Activated naive CD4-positive, alpha-beta T cell treated with anti-CD3 and anti-CD28 coated beads, Interleukin-2, amount 50 U/mL, for 24 hours (primary cell): ENCODE measurements at regions not wholly inside any gene's neighbourhood (a gene's known extent, or its start where the extent isn't known, plus 50 kb on each side); places are given as distances from the start of the nearest gene placed in this dataset.
"Not testable (repeated sequence)": the region's sequence is repeated elsewhere in the genome, so short reads cannot be mapped to it uniquely, and the experiment has no call there.

Experiments
- H3K27ac Mint-ChIP-seq: one replicate; pipeline ENCODE4 v1.8.0; 2021; ENCODE audit warnings: mild to moderate bottlenecking, mixed read lengths
- H3K27me3 Mint-ChIP-seq: one replicate; pipeline ENCODE4 v1.8.0; 2021; ENCODE audit warnings: mixed read lengths
- H3K36me3 Mint-ChIP-seq: one replicate; pipeline ENCODE4 v1.8.0; 2021; ENCODE audit warnings: mixed read lengths
- H3K4me1 Mint-ChIP-seq: one replicate; pipeline ENCODE4 v1.8.0; 2021; ENCODE audit warnings: mixed read lengths
- H3K4me3 Mint-ChIP-seq: one replicate; pipeline ENCODE4 v1.8.0; 2021; ENCODE audit warnings: mild to moderate bottlenecking, mixed read lengths
- H3K9me3 Mint-ChIP-seq: one replicate; pipeline ENCODE4 v1.8.0; 2021; ENCODE audit warnings: mixed read lengths

GRCh38 chr5:93225748-93226147, 355.3 kb downstream of the NR2F1-AS1 start:
- no peaks in the 10 kb centered on the region for H3K9me3 Mint-ChIP-seq
- no peak overlapping the region for H3K4me3 Mint-ChIP-seq
- no peaks in the 10 kb centered on the region for H3K27me3 Mint-ChIP-seq
- H3K36me3 Mint-ChIP-seq: no peaks in the 10 kb centered on the region
- H3K27ac Mint-ChIP-seq: no peak overlapping the region
- no peaks in the 10 kb centered on the region for H3K4me1 Mint-ChIP-seq

DNA sequence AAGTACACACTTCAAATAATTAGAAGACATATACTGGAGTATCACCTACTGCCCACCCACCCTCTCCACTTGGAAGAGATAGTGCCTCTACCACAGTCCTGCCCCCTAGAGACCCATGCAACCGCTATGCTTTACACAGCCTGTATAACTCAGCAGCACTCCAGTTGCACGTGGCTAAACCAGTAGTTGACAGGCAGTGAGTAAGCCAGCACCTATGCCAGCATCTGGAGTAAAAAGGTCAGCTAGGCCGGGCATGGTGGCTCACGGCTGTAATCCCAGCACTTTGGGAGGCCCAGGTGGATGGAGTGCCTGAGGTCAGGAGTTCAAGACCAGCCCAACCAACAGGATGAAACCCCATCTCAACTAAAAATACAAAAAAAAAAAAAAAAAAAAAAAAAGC, 356.4 kb downstream of the NR2F1-AS1 start:
- Mint-ChIP-seq H3K36me3 (no peaks in the 10 kb centered on the region), H3K27me3 (no peaks in the 10 kb centered on the region), H3K9me3 (no peaks in the 10 kb centered on the region), H3K27ac (no peak overlapping the region), H3K4me3 (no peak overlapping the region), H3K4me1 (no peaks in the 10 kb centered on the region)

DNA sequence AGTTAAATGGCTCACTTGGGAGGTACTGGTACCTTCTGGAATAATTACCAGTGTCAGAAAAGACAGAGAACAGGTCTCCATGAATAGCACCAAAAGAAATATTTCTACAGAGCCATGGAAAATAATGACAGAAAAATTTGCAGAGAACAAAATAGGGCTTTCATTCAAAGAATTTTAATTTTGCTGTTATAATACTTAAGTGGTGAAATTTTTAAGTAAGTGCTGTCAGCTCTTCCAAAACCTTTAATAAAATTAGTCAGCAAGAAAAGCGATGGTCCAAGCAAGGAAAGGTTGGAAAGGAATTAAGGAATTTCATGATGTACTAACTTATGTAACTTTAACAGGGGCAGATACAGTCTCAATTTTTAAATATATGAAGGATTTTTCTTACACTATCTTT, 359.2 kb downstream of the NR2F1-AS1 start:
- H3K27ac Mint-ChIP-seq: no peak overlapping the region
- H3K27me3 Mint-ChIP-seq: no peaks in the 10 kb centered on the region
- no peaks in the 10 kb centered on the region for H3K36me3 Mint-ChIP-seq
- no peak overlapping the region for H3K4me3 Mint-ChIP-seq
- H3K9me3 Mint-ChIP-seq: no peaks in the 10 kb centered on the region
- H3K4me1 Mint-ChIP-seq: no peaks in the 10 kb centered on the region

- no peaks in the 10 kb centered on the region for H3K4me1 Mint-ChIP-seq
- no peak overlapping the region for H3K27ac Mint-ChIP-seq
- H3K9me3 Mint-ChIP-seq: no peaks in the 10 kb centered on the region
- H3K27me3 Mint-ChIP-seq: no peaks in the 10 kb centered on the region
- H3K36me3 Mint-ChIP-seq: no peaks in the 10 kb centered on the region
- H3K4me3 Mint-ChIP-seq: no peak overlapping the region
Measured at GRCh38 chr5:93220431-93220830, 360.6 kb downstream of the NR2F1-AS1 start.

DNA sequence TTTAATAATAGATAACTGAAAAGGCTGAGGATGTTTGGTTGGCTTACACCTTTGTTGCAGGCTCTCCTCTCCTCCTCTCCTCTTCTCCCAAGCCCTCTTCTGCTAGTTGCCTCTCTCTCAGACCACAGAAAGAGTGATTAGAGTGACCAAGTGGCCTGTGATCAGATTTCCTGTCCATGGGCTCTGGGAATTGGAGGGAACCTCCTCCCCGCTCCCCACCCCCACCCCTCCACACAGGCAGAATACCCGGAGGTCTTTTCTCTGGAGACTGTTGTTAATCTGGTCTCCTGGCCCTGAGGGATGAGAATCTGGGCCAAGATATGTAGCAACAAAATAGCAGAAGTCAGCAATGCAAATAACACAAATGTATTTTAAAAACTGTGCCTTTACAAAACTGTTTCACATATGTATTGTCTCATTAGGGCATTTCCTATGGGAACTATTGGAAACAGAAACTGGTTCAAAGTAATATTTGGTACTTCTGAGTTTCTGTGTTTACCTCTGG, 361.3 kb downstream of the NR2F1-AS1 start:
- Mint-ChIP-seq H3K9me3 (no peaks in the 10 kb centered on the region), H3K4me1 (no peaks in the 10 kb centered on the region), H3K27ac (no peak overlapping the region), H3K36me3 (no peaks in the 10 kb centered on the region), H3K27me3 (no peaks in the 10 kb centered on the region), H3K4me3 (no peak overlapping the region)

DNA sequence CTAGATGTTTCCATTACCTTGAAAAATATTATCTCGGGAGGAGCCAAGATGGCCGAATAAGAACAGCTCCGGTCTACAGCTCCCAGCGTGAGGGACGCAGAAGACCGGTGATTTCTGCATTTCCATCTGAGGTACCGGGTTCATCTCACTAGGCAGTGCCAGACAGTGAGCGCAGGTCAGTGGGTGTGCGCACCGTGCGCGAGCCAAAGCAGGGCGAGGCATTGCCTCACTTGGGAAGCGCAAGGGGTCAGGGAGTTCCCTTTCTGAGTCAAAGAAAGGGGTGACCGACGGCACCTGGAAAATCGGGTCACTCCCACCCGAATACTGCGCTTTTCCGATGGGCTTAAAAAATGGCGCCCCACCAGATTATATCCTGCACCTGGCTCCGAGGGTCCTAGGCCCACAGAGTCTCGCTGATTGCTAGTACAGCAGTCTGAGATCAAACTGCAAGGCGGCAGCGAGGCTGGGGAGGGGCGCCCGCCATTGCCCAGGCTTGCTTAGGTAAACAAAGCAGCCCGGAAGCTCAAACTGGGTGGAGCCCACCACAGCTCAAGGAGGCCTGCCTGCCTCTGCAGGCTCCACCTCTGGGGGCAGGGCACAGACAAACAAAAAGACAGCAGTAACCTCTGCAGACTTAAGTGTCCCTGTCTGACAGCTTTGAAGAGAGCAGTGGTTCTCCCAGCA, 367.8 kb downstream of the NR2F1-AS1 start:
- H3K4me1 Mint-ChIP-seq, H3K36me3 Mint-ChIP-seq, H3K9me3 Mint-ChIP-seq, H3K4me3 Mint-ChIP-seq, H3K27me3 Mint-ChIP-seq, H3K27ac Mint-ChIP-seq: not testable (repeated sequence)

DNA sequence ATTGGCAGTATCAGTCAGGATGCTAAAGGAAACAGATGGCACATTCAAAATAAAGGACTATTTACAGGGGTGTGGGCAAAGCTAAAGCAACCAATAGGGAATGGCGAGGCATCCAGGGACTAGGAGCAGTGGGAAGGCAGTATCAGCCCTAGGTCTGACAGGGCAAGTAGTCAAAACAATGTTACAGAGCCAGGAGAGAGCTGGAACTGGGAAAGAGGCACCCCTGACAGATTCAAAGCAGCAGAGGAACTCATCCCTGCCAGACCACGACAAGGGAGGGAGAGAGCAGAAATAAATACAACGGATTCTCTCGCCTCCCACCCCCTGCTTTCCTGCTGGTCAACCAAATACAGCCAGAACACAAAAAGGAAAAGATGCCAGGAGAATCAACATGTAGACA, 371.5 kb downstream of the NR2F1-AS1 start:
- peaks cover 3% of the 10 kb centered on the region for H3K27me3 Mint-ChIP-seq
- no peak overlapping the region for H3K27ac Mint-ChIP-seq
- no peak overlapping the region for H3K4me3 Mint-ChIP-seq
- no peaks in the 10 kb centered on the region for H3K9me3 Mint-ChIP-seq
- H3K4me1 Mint-ChIP-seq: no peaks in the 10 kb centered on the region
- H3K36me3 Mint-ChIP-seq: no peaks in the 10 kb centered on the region

GRCh38 chr5:93208141-93208751, 372.8 kb downstream of the NR2F1-AS1 start:
- H3K27me3 Mint-ChIP-seq: peaks cover 3% of the 10 kb centered on the region
- no peaks in the 10 kb centered on the region for H3K36me3 Mint-ChIP-seq
- no peak overlapping the region for H3K27ac Mint-ChIP-seq
- no peaks in the 10 kb centered on the region for H3K4me1 Mint-ChIP-seq
- no peaks in the 10 kb centered on the region for H3K9me3 Mint-ChIP-seq
- H3K4me3 Mint-ChIP-seq: no peak overlapping the region

- Mint-ChIP-seq H3K27me3 (peaks cover 3% of the 10 kb centered on the region), H3K9me3 (no peaks in the 10 kb centered on the region), H3K4me1 (no peaks in the 10 kb centered on the region), H3K4me3 (no peak overlapping the region), H3K36me3 (no peaks in the 10 kb centered on the region), H3K27ac (no peak overlapping the region)
Measured at GRCh38 chr5:93206203-93206602, 374.8 kb downstream of the NR2F1-AS1 start.

DNA sequence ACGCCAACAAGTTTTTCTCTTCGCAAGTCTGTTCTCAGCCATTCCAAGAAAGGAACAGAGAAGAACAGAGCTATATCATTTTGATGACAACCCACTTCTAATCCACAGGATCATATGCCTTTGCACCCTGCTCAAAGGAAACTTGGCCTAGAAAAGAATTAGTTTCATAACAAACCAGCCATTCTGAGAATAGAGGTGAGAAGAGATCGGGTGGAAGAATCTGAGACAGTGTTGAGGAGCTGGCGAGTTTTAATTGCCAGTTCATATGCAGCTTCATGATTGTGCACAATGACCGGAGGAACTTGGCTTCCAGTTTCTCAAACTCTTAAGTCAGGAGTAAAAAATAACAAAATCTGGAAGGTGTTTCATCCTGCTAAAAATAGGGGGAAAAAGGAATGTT, 380.0 kb downstream of the NR2F1-AS1 start:
- Mint-ChIP-seq H3K27ac (no peak overlapping the region), H3K27me3 (no peaks in the 10 kb centered on the region), H3K36me3 (no peaks in the 10 kb centered on the region), H3K9me3 (no peaks in the 10 kb centered on the region), H3K4me3 (no peak overlapping the region), H3K4me1 (no peaks in the 10 kb centered on the region)

- no peaks in the 10 kb centered on the region for H3K27me3 Mint-ChIP-seq
- no peaks in the 10 kb centered on the region for H3K9me3 Mint-ChIP-seq
- no peak overlapping the region for H3K27ac Mint-ChIP-seq
- H3K4me1 Mint-ChIP-seq: no peaks in the 10 kb centered on the region
- H3K4me3 Mint-ChIP-seq: no peak overlapping the region
- no peaks in the 10 kb centered on the region for H3K36me3 Mint-ChIP-seq
Measured at GRCh38 chr5:93196986-93197385, 384.0 kb downstream of the NR2F1-AS1 start.

GRCh38 chr5:93193431-93194347, 387.3 kb downstream of the NR2F1-AS1 start:
- H3K27me3 Mint-ChIP-seq: no peaks in the 10 kb centered on the region
- H3K27ac Mint-ChIP-seq: no peak overlapping the region
- H3K4me1 Mint-ChIP-seq: no peaks in the 10 kb centered on the region
- no peaks in the 10 kb centered on the region for H3K36me3 Mint-ChIP-seq
- no peak overlapping the region for H3K4me3 Mint-ChIP-seq
- no peaks in the 10 kb centered on the region for H3K9me3 Mint-ChIP-seq

- Mint-ChIP-seq H3K9me3 (peaks cover 4% of the 10 kb centered on the region), H3K4me3 (no peak overlapping the region), H3K27me3 (no peaks in the 10 kb centered on the region), H3K27ac (no peak overlapping the region), H3K4me1 (no peaks in the 10 kb centered on the region), H3K36me3 (no peaks in the 10 kb centered on the region)
Measured at GRCh38 chr5:93192683-93193082, 388.3 kb downstream of the NR2F1-AS1 start.

DNA sequence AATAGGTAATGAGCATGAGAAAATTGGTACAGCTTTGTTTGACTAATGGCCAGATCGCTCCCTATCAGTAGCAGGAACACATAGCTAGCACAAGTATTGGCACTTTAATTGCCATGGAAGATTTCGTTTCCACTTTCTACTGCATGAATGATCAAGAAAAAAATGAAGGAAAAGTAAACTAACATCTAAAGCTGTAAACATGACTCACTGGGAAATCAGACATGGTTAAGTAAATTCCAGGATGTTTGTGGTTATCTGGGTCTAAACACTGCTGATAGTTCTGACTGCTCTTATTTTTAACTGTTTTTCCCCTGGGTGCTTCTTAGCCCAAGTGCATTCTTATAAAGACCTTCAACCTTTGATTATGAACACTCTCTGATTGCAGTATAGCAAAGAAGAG, 388.9 kb downstream of the NR2F1-AS1 start:
- no peaks in the 10 kb centered on the region for H3K4me1 Mint-ChIP-seq
- H3K36me3 Mint-ChIP-seq: no peaks in the 10 kb centered on the region
- H3K27ac Mint-ChIP-seq: no peak overlapping the region

DNA sequence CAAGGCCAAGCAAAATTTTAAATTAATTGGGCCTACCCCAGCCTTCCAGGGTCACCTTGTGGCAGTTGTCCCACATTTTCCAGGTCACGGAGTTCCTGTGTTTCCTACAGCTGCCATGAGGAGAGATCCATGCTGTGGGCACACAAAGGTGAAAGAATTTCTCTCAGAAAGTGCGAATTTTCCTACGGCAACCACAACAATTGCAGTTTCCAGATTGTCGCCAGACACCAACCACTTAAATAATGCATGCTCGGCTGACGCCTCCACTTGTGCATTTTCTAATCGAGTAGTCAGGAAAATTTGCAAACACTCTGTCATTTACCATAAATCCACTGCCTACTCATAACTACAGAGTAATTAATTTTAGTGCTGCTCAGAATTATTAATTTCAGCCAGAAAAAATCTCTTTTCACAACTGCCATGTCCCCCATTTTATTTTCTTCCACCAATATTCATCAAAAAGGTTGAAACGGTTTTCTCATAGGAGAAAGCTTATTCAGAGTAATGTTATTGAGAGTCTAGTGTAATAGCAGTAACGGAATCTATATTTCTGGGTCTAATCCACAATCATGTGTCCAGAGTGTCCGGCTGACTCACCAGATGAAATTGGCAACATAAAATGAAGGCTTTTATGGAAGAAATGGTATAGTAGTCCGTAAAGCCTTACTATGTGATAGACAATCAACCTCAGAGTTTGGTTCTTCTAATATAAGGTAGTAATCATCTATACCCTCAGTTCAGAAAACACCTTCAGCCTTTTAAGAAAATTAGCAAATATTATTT, 389.8 kb downstream of the NR2F1-AS1 start:
- no peak overlapping the region for H3K27ac Mint-ChIP-seq
- no peak overlapping the region for H3K4me3 Mint-ChIP-seq
- H3K4me1 Mint-ChIP-seq: no peaks in the 10 kb centered on the region
- H3K9me3 Mint-ChIP-seq: peaks cover 4% of the 10 kb centered on the region
- no peaks in the 10 kb centered on the region for H3K27me3 Mint-ChIP-seq
- H3K36me3 Mint-ChIP-seq: no peaks in the 10 kb centered on the region

More for the DNA sequence above, 388.9 kb downstream of the NR2F1-AS1 start:
- Mint-ChIP-seq H3K9me3 (peaks cover 4% of the 10 kb centered on the region), H3K4me3 (no peak overlapping the region), H3K27me3 (no peaks in the 10 kb centered on the region)
